Activated CD4-positive, CD25-positive, alpha-beta regulatory T cell treated with anti-CD3 and anti-CD28 coated beads, Interleukin-2, amount 50 U/mL, for 24 hours (primary cell): ENCODE measurements at regions not wholly inside any gene's neighbourhood (a gene's known extent, or its start where the extent isn't known, plus 50 kb on each side); places are given as distances from the start of the nearest gene placed in this dataset.

Experiments
- ATAC-seq, 2 donors: fragments of 150-1000 bp; cut with Tn5 transposase; one replicate each; pipeline ENCODE4 v1.10.0; 2021; ENCODE audit warnings: mild to moderate bottlenecking in 1 of 2, moderate library complexity in 1 of 2

- ATAC-seq = no peak
Measured at GRCh38 chr16:6993544-6993943, 339.1 kb upstream of the RBFOX1 start.

- no peak for ATAC-seq
Measured at GRCh38 chr16:6988846-6989245, 343.8 kb upstream of the RBFOX1 start.

DNA sequence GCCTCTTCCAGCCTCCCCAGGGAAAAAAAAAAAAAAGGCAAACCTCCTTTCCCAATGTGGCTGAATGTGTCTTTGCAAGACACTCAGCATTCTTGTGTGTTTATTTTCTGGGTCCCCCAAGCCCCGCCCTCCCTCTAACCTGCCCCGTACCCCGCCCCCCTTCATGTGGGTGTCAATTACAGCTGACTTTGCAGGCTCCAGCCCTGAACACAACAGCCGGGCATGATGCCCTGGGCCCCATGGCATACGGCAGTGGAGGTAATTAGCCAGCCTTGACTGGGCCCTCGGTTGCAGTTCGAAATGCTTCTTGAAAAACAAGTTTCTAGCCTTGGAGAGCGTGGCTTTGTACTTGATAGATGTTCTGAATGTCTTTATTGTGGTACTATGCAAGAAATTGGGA lies 354.7 kb upstream of the RBFOX1 start:
- no peak for ATAC-seq

DNA sequence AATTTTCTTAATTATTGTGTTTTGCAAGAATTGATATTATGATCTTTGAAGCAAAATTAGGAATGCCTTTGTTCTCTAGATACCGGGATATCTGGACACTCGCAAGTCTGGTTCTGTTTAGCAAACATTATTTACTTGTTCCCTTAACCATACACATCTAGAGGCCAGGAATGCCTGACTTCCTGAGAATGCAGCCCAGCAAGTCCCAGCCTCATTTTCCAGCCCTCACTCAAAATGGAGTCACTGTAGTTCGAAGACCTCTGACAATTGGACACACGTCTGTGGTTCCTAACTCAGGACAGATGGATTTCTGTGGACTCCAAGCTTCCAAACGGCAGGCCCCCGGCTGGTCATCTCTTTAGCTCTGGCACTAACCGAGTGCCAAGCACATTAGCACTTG lies 355.4 kb upstream of the RBFOX1 start:
- ATAC-seq = no peak

DNA sequence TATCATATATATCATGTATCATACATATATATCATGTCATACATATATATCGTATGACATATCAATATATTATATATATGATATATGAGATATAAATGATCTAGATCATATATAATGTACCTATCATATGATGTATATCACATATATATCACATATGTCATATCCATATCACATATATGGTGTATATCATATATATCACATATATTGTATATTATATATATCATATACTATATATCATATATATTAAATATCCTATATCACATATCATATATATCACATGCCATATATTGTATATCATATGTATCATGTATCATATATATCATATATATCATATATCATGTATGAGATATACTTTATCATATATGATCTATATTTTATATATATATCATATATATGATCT lies 355.9 kb upstream of the RBFOX1 start:
- no peak for ATAC-seq

GRCh38 chr16:6970171-6970857 lies 362.3 kb upstream of the RBFOX1 start:
- no peak for ATAC-seq

DNA sequence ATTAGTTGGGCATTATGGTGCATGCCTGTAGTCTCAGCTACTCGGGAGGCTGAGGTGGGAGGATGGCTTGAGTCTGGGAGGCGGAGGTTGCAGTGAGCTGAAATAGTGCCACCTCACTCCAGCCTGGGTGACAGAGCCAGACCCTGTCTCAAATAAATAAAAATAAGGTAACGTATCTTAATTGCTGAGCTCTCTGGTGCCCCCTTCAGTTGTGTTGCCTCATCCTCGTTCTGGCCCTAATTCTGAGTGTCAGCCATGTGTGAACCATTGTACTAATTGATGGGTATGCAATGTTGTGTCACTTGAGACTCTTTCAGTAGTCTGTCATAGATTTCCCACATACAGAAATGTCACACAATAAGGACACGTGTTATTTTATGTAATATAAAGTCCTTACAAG lies 363.1 kb upstream of the RBFOX1 start:
- no peak for ATAC-seq

GRCh38 chr16:6967796-6968320 lies 364.8 kb upstream of the RBFOX1 start:
- ATAC-seq = no peak

DNA sequence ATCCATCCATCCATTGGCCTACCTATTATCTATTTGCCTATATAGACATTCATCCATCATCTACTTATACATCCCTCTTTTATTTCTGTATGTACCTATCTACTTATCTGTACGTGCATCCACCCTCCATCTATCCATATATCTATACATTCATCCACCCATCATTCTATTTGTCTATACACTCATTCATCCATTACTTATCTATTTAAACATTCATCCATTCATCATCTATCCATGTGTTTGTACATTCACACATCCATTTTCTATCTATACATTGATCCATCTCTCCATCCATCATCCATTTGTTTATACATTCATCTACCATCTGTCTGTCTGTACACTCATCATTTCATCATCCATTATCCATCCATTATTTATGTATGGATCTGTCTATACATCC lies 365.7 kb upstream of the RBFOX1 start:
- ATAC-seq = no peak

DNA sequence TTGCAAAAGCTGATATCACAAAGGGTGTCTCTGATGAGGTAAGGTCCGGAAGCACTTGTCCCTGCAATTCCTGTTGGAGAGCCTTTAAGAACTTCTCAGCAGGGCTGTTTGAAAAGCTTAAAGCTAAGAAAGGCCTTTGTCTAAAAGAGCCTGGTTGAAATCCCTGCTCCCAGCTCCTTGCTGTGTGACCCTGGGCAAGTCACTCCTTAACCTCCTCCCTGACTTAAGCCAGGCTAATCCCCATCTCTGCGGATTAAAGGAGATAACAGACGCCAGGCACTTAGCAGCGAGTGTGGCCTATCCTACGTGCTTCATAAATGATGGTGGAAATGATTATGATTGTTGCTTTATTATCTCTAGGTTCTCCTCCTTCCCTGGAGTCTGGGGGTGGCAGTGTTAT lies 368.0 kb upstream of the RBFOX1 start:
- ATAC-seq = no peak

DNA sequence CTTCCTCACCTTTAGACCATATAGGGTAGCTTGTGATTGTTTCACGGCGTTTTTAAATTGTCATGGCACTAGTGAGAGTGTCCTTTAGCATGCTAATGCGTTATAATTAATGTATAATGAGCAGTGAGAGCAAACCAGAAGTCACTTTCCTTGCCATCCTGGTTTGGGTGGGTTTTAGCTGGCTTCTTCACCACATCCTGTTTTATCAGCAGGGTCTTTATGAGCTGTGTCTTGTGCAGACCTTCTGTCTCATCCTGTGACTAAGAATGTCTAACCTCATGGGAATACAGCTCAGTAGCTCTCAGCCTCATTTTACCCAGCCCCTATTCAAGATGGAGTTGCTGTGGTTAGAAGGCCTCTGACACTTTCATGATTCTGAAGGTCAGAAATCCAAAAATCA lies 370.9 kb upstream of the RBFOX1 start:
- ATAC-seq = no peak

- no peak for ATAC-seq
Measured at GRCh38 chr16:6958184-6958583, 374.5 kb upstream of the RBFOX1 start.

GRCh38 chr16:6957681-6958080 lies 375.0 kb upstream of the RBFOX1 start:
- no peak for ATAC-seq

- no peak for ATAC-seq
Measured at GRCh38 chr16:6956511-6956910, 376.1 kb upstream of the RBFOX1 start.

DNA sequence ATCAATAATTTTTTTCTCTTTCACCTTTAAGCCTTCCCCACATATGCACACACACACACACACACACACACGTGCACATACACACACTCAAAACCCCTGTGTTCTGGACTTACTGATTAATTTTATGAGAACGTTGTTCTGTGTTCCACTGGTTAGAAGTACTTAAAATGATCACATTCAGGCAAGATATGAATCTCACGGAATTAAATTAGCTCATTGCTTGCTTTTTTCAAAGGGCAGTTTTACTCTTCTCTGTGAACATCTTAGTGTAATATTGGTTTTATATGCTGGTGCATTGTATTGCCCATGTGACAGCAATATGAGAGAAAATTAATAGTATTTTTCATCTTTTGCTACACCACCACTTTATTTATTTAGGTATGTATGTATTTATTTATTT lies 377.3 kb upstream of the RBFOX1 start:
- ATAC-seq = no peak

DNA sequence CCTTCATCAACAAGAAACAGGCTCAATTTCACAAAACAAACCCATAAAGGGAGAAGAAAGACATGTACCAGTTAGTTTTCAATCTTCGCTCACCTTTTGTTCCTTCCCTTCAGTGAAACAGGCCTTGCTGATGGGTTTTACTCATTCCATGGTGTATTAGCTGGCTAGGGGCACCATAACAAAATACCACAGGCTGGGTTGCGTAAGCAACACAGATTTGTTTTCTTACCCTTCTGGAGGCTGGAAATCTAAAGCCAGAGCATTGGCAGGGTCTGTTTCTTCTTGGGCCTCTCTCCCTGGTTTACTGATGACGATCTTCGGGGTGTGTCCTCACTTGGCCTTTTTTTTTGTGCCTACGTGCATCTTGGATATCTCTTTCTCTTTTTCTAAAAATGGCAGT lies 383.4 kb upstream of the RBFOX1 start:
- ATAC-seq = no peak

DNA sequence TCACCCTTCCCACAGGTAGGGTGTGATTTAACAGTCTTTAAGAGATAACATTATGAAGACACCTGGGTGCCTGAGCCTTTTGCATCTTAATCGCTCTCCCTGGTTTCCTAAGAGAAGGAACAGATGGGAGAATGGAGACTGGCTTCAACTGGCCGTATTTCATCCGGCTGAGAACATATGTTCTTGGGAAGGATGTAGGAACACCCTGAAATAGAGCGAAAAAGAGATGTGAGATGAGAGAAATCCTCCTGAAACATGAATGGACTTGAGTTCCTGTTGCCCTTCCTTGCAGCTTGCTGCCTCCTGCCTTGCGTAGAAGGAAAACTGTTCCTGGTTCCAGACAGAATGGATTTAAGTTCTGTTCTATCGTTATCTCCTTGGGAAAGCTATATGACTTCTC lies 385.4 kb upstream of the RBFOX1 start:
- ATAC-seq = no peak

DNA sequence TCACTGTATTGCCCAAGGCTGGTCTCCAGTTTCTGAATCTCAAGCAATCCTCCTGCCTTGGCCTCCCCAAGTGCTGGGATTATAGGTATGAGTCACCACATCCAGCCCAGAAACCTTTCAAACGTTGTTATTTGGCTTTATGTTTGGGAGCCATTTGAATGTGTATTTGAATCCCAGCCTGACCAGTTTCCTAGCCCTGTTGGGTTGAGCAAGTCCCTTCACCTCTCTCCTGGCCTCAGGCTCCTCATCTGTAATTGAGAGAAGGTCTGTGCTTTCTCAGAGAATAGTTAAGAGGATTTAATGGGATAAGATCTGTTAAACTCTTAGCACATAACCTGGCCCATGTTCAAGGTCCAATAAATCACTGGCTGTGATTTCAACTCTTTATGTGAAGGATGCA lies 385.8 kb upstream of the RBFOX1 start:
- ATAC-seq = no peak

- ATAC-seq = no peak
Measured at GRCh38 chr16:6946106-6946505, 386.5 kb upstream of the RBFOX1 start.

- ATAC-seq = no peak
Measured at GRCh38 chr16:6940968-6941367, 391.7 kb upstream of the RBFOX1 start.

GRCh38 chr16:6937641-6938040 lies 395.0 kb upstream of the RBFOX1 start:
- no peak for ATAC-seq

GRCh38 chr16:6932871-6933385 lies 399.7 kb upstream of the RBFOX1 start:
- ATAC-seq = no peak

DNA sequence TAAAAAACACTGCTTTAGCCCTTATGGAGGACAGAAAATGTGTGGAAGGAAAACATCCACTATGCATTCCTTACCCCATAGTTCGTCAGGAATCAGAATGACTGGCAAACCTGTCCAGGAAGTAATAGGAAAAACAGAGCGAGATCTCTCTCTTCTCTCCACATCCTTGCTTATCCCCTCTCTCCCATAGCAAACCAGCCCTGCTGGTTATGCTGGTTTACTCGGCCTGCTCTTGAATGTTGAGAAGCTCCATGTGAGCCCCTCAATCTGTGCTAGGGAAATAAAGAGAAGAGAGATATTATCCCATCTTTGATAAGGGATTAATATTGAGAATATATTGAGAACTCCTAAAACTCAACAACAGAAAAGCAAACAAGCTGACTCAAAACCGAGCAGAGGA lies 402.8 kb upstream of the RBFOX1 start:
- no peak for ATAC-seq

- no peak for ATAC-seq
Measured at GRCh38 chr16:6926762-6927161, 405.9 kb upstream of the RBFOX1 start.

GRCh38 chr16:6926341-6926740 lies 406.3 kb upstream of the RBFOX1 start:
- ATAC-seq = no peak
